Naive thymus-derived CD4-positive, alpha-beta T cell (primary cell): ENCODE measurements at regions not wholly inside any gene's neighbourhood (a gene's known extent, or its start where the extent isn't known, plus 50 kb on each side); places are given as distances from the start of the nearest gene placed in this dataset.

Experiments
- ATAC-seq: fragments of 150-1000 bp; cut with Tn5 transposase; 2 replicates; pipeline ENCODE4 v1.10.0; 2021; ENCODE audit warnings: mild to moderate bottlenecking, moderate library complexity
- CTCF ChIA-PET: fragments of 350-600 bp; sonication (Branson Sonifier 250); formaldehyde crosslinking; loops from one replicate; lab custom pipeline; 2021; ENCODE audit warnings: antibody characterized with exemption; lab: Charles Lee
- POLR2A ChIA-PET: fragments of 350-600 bp; sonication (Branson Sonifier 250); formaldehyde crosslinking; loops from one replicate; lab custom pipeline; 2021; ENCODE audit warnings: antibody characterized with exemption, inconsistent platforms; lab: Charles Lee
- DNase-seq, 9 donors: peaks; one replicate each; pipeline versions ENCODE4 v3.0.0 to v3.0.0-alpha.2; 2020 to 2022; ENCODE audit warnings: mixed read lengths in 1 of 9
- H3K27ac ChIP-seq: one replicate; pipeline ENCODE4 v1.7.0; 2013; ENCODE audit warnings: mild to moderate bottlenecking, low read depth, low read length, moderate library complexity
- H3K27me3 ChIP-seq, 2 donors: one replicate each; pipeline ENCODE4 v1.7.0; 2013; ENCODE audit warnings: low read length in 2 of 2, mild to moderate bottlenecking in 2 of 2, moderate library complexity in 2 of 2; ENCODE audit not compliant: control insufficient read depth in 2 of 2, insufficient read depth in 2 of 2
- H3K36me3 ChIP-seq, 3 experiments: 1 replicate in 2 of 3; 2 replicates in 1 of 3; pipeline ENCODE4 v1.7.0; 2013; ENCODE audit warnings: low read length in 3 of 3, mild to moderate bottlenecking in 3 of 3, moderate library complexity in 1 of 3; ENCODE audit not compliant: insufficient read depth in 3 of 3, control insufficient read depth in 2 of 3
- H3K4me1 ChIP-seq, 2 donors: one replicate each; pipeline ENCODE4 v1.7.0; 2013; ENCODE audit warnings: low read length in 2 of 2, mild to moderate bottlenecking in 2 of 2, moderate library complexity in 1 of 2; ENCODE audit not compliant: control insufficient read depth in 2 of 2, insufficient read depth in 2 of 2
- H3K4me3 ChIP-seq: 2 replicates; pipeline ENCODE4 v1.7.0; 2013; ENCODE audit warnings: mild to moderate bottlenecking, low read length
- H3K9me3 ChIP-seq, 3 experiments: 1 replicate in 2 of 3; 2 replicates in 1 of 3; pipeline ENCODE4 v1.7.0; 2013; ENCODE audit warnings: low read length in 3 of 3; ENCODE audit not compliant: control insufficient read depth in 2 of 3
- H3K27ac Mint-ChIP-seq, 9 donors: one replicate each; pipeline ENCODE4 v1.8.0; 2020 to 2022; ENCODE audit warnings: mixed read lengths in 9 of 9, mild to moderate bottlenecking in 8 of 9, moderate library complexity in 5 of 9, inconsistent platforms in 2 of 9
- H3K27me3 Mint-ChIP-seq, 5 donors: one replicate each; pipeline ENCODE4 v1.8.0; 2021 to 2022; ENCODE audit warnings: mixed read lengths in 5 of 5, mild to moderate bottlenecking in 1 of 5
- H3K36me3 Mint-ChIP-seq, 5 donors: one replicate each; pipeline ENCODE4 v1.8.0; 2020 to 2022; ENCODE audit warnings: mixed read lengths in 5 of 5, mild to moderate bottlenecking in 3 of 5, inconsistent platforms in 1 of 5
- H3K4me1 Mint-ChIP-seq, 7 donors: one replicate each; pipeline ENCODE4 v1.8.0; 2020 to 2022; ENCODE audit warnings: mixed read lengths in 7 of 7, mild to moderate bottlenecking in 3 of 7, inconsistent platforms in 1 of 7
- H3K4me3 Mint-ChIP-seq, 10 donors: one replicate each; pipeline ENCODE4 v1.8.0; 2020 to 2022; ENCODE audit warnings: mild to moderate bottlenecking in 10 of 10, mixed read lengths in 10 of 10, moderate library complexity in 6 of 10, inconsistent platforms in 2 of 10
- H3K9me3 Mint-ChIP-seq, 11 donors: one replicate each; pipeline ENCODE4 v1.8.0; 2020 to 2022; ENCODE audit warnings: mixed read lengths in 11 of 11, mild to moderate bottlenecking in 4 of 11, inconsistent platforms in 1 of 11, moderate library complexity in 1 of 11
- intact Hi-C, 2 donors: fragments of 100-400 bp; cut with micrococcal nuclease; formaldehyde crosslinking; loops; one replicate each; pipeline ENCODE4 v1.15.1; 2023

DNA sequence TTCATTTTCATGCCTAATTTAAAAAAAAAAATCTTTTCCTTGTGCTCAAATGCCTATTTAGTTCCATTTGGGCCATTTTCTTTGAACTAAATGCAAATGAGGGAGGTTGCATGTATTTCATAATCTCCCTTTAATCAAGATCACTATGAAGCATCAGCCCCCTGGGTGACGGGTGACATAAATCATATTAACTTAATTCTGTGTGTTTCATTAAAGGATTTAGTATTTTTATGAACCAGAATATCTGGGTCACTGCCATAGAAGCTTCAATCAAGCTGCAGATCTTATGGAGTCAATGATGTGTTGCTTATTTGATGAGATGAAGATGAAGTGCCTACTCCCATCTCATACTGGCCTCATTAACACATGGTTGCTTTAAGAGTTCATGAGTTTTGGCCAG, 301.9 kb upstream of the PRKCQ start:
- ChIA-PET CTCF (interaction anchor here (1.1 kb wide), 1 partner anchor 14 kb away, joined by 3 read pairs; no protein-coding TSS in a partner anchor), POLR2A (no interaction called here)
- Histone ChIP-seq H3K36me3 (no peaks in the 10 kb centered on the region), H3K4me1 (no peaks in the 10 kb centered on the region), H3K27ac (no peak overlapping the region), H3K27me3 (no peaks in the 10 kb centered on the region), H3K9me3 (no peaks in the 10 kb centered on the region), H3K4me3 (no peak overlapping the region)
- DNase-seq (no peak), ATAC-seq (no peak)
- H3K27me3 Mint-ChIP-seq, result peaks cover 10 to 50% (median 21%) of the 10 kb centered on the region in 5 donors
- H3K36me3 Mint-ChIP-seq, result peaks cover 0 to 4% (median 0%) of the 10 kb centered on the region in 5 donors
- no peak overlapping the region for H3K4me3 Mint-ChIP-seq
- no peak overlapping the region for H3K27ac Mint-ChIP-seq
- peaks cover 0 to 3% (median 0%) of the 10 kb centered on the region in 11 donors for H3K9me3 Mint-ChIP-seq
- peaks cover 0 to 14% (median 8%) of the 10 kb centered on the region in 7 donors for H3K4me1 Mint-ChIP-seq
- intact Hi-C loops, result no loop called here

DNA sequence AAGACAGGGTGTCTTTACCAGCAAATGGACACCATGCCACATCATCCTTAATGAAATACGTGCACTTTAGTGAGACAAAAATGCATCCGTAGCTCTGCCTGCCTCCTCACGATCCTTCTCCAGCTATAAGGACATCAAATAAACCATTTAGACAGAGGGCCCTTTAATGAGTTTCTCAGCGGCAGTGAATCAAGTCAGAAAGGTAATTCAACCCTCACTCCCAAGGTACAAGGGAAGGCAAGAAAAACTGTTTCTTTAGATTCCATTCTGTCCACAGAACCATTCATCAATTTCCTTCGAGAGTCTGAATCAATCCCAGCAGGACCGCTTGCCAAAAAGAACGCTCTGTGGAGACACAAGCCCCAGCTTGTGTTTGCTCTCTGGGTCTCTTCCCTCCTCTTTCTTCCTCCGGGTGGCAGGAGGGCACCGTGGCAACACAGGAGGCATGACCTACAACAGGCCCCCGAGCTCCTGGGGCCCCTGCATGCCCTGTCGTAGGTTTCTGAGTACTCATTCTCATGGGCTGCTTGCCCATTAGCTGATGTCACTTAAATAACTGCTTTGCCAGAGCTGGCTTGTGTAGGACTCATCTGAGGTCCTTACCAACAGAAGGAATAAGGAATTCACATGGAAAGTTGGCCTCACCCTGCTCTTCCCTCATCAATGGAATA, 297.8 kb upstream of the PRKCQ start:
- Mint-ChIP-seq H3K27ac (no peak overlapping the region), H3K9me3 (peaks cover 0 to 4% (median 0%) of the 10 kb centered on the region in 11 donors), H3K4me3 (no peak overlapping the region), H3K27me3 (peaks cover 23 to 64% (median 24%) of the 10 kb centered on the region in 5 donors), H3K4me1 (no peaks in the 10 kb centered on the region), H3K36me3 (no peaks in the 10 kb centered on the region)
- Histone ChIP-seq H3K9me3 (no peaks in the 10 kb centered on the region), H3K27ac (no peak overlapping the region), H3K27me3 (no peaks in the 10 kb centered on the region), H3K4me1 (no peaks in the 10 kb centered on the region), H3K4me3 (no peak overlapping the region), H3K36me3 (no peaks in the 10 kb centered on the region)
- intact Hi-C loops, result no loop called here
- ChIA-PET POLR2A (interaction anchor here (0.7 kb wide), 1 partner anchor 534 kb away, joined by 3 read pairs; no protein-coding TSS in a partner anchor), CTCF (no interaction called here)
- ATAC-seq (no peak), DNase-seq (no peak)

DNA sequence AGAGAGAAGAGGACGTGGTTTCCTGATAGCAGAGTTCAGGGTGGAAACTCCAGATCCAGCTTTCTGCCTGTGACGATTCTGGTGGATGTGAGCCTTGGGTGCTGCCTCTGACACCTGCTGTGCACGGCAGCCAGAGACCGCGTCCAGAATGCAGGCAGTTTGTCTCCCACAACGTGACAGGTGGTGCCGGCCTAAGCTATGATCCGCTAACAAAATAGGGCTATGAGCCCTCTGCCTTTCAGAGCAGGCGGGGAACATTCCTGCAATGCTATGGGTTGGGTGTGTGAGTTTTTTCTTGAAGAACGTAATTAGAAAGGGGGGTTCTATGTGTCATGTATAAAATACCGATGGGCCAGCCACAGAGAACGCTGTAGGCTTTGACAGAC, 297.3 kb upstream of the PRKCQ start:
- no peaks in the 10 kb centered on the region for H3K4me1 Mint-ChIP-seq
- no peak for DNase-seq
- H3K27me3 Mint-ChIP-seq, result peaks cover 22 to 61% (median 24%) of the 10 kb centered on the region in 5 donors
- ChIA-PET CTCF (no interaction called here), POLR2A (no interaction called here)
- H3K27ac Mint-ChIP-seq, result no peak overlapping the region
- H3K36me3 Mint-ChIP-seq, result no peaks in the 10 kb centered on the region
- no peaks in the 10 kb centered on the region for H3K9me3 ChIP-seq
- no peak for ATAC-seq
- no peak overlapping the region for H3K4me3 ChIP-seq
- no peak overlapping the region for H3K4me3 Mint-ChIP-seq
- H3K9me3 Mint-ChIP-seq, result peaks cover 0 to 4% (median 0%) of the 10 kb centered on the region in 11 donors
- no peaks in the 10 kb centered on the region for H3K27me3 ChIP-seq
- H3K36me3 ChIP-seq, result no peaks in the 10 kb centered on the region
- intact Hi-C loops, result no loop called here
- H3K4me1 ChIP-seq, result no peaks in the 10 kb centered on the region
- no peak overlapping the region for H3K27ac ChIP-seq

DNA sequence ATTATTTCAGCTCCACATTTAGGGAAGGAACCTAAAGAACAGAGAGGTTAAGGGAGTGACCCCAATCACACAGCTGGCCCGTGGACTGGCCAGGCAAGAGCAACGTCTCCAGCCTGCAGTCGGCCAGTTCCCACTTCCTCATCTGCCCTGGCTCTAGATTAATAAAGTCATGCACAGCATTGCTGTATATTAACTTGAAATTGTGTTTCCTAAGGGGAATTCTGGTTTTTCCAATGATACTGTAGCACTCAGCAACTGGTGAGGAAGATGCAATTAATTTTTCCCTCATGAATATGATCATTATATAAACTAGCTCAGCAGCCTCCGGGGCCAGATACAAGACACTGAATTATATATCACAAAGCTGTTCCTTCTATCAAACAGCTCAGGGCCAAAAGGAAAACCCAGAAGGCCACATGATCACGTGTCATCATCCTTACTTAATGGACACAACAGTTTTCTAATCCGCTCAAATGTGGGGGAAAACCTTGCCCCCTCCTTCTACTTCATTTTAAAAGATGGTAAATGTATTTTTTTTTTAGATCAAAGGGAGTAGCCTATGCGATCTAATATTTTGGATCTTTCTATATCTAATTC, 295.3 kb upstream of the PRKCQ start:
- Histone ChIP-seq H3K4me1 (no peaks in the 10 kb centered on the region), H3K36me3 (no peaks in the 10 kb centered on the region), H3K27me3 (no peaks in the 10 kb centered on the region), H3K9me3 (no peaks in the 10 kb centered on the region), H3K27ac (no peak overlapping the region), H3K4me3 (no peak overlapping the region)
- Mint-ChIP-seq H3K4me3 (no peak overlapping the region), H3K4me1 (no peaks in the 10 kb centered on the region), H3K9me3 (peaks cover 0 to 4% (median 0%) of the 10 kb centered on the region in 11 donors), H3K27ac (no peak overlapping the region), H3K27me3 (peaks cover 17 to 47% (median 24%) of the 10 kb centered on the region in 5 donors), H3K36me3 (no peaks in the 10 kb centered on the region)
- no peak for ATAC-seq
- DNase-seq, result no peak
- intact Hi-C loops, result no loop called here
- ChIA-PET POLR2A (no interaction called here), CTCF (no interaction called here)

DNA sequence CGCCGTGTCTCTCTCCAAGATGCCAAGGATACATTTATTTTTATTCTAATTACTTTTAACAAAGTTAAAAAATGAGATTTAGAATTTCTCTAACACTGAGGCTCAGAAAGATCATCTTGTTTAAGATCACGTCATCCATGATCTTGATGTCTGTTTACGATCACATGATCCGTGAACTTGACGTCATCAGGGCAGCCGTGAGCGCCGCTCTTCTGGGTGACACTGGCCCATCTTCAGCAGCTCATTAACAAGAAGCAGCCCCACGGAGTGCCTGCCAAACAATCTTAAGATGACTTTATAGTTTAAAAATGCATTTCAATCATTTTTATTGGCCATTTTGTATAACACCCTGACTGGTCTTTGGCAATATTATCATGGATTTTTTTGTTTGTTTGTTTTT, 291.1 kb upstream of the PRKCQ start:
- Histone ChIP-seq H3K9me3 (no peaks in the 10 kb centered on the region), H3K36me3 (no peaks in the 10 kb centered on the region), H3K4me1 (no peaks in the 10 kb centered on the region), H3K4me3 (no peak overlapping the region), H3K27me3 (no peaks in the 10 kb centered on the region), H3K27ac (no peak overlapping the region)
- Mint-ChIP-seq H3K4me1 (no peaks in the 10 kb centered on the region), H3K4me3 (no peak overlapping the region), H3K9me3 (peaks cover 0 to 4% (median 0%) of the 10 kb centered on the region in 11 donors), H3K27ac (no peak overlapping the region), H3K27me3 (peaks cover 15 to 34% (median 22%) of the 10 kb centered on the region in 5 donors), H3K36me3 (no peaks in the 10 kb centered on the region)
- DNase-seq (no peak), ATAC-seq (no peak)
- CTCF ChIA-PET, result no interaction called here
- intact Hi-C loops, result no loop called here
- POLR2A ChIA-PET, result no interaction called here

DNA sequence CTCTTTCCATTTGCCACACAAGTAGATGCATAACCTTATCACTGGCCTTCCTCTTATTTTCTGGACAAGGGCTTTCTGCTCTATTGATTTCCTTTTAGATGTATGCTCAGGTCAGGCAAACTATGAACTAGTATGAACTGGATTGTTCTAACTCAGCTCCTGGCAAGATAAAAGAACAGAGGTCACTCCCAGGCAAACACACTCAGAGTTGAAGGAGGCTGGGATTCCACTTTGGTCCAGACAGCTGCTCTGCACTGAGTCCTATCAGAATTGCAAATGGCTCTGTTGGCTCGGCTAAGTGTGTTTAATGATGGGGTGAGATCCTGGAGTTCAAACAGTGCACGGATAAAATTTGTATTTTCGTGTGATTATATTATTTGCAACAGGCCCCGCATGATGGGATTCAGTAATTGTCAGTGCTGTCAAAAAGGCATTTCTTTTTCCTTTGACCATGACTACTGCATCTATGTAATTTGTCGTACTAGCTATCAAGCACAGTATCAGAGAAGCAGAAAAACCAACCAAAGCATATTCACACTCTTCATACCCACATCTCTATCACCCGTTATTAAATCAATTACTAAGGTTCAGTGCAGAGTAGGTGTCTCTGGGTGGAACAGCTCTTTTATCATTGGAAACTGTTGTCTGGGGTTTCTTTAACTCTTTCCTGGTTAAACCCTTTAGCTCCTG, 288.1 kb upstream of the PRKCQ start:
- ChIA-PET POLR2A (no interaction called here), CTCF (interaction anchor here (0.7 kb wide), 1 partner anchor 14 kb away, joined by 3 read pairs; no protein-coding TSS in a partner anchor)
- Mint-ChIP-seq H3K27me3 (peaks cover 23 to 45% (median 27%) of the 10 kb centered on the region in 5 donors), H3K4me3 (no peak overlapping the region), H3K9me3 (peaks cover 0 to 2% (median 0%) of the 10 kb centered on the region in 11 donors), H3K36me3 (no peaks in the 10 kb centered on the region), H3K27ac (no peak overlapping the region), H3K4me1 (no peaks in the 10 kb centered on the region)
- H3K27me3 ChIP-seq, result no peaks in the 10 kb centered on the region
- no peaks in the 10 kb centered on the region for H3K9me3 ChIP-seq
- ATAC-seq, result no peak
- no peaks in the 10 kb centered on the region for H3K4me1 ChIP-seq
- DNase-seq, result no peak
- H3K36me3 ChIP-seq, result no peaks in the 10 kb centered on the region
- no peak overlapping the region for H3K4me3 ChIP-seq
- intact Hi-C loops, result no loop called here
- no peak overlapping the region for H3K27ac ChIP-seq
